ENCODE measurements at regions not wholly inside any gene's neighbourhood (a gene's known extent, or its start where the extent isn't known, plus 50 kb on each side); places are given as distances from the start of the nearest gene placed in this dataset.

- Mint-ChIP-seq H3K27me3 (ENCODE audit: insufficient read depth, unreplicated experiment) (no peaks in the 10 kb centered on the region), H3K27ac (ENCODE audit: low read depth, unreplicated experiment) (no peak overlapping the region), H3K4me3 (ENCODE audit: unreplicated experiment) (no peak overlapping the region), H3K9me3 (ENCODE audit: unreplicated experiment) (peaks cover 35% of the 10 kb centered on the region), H3K4me1 (ENCODE audit: insufficient read depth, unreplicated experiment) (no peaks in the 10 kb centered on the region), H3K36me3 (ENCODE audit: insufficient read depth, unreplicated experiment) (no peaks in the 10 kb centered on the region)
- TF ChIP-seq, protein P1, sequence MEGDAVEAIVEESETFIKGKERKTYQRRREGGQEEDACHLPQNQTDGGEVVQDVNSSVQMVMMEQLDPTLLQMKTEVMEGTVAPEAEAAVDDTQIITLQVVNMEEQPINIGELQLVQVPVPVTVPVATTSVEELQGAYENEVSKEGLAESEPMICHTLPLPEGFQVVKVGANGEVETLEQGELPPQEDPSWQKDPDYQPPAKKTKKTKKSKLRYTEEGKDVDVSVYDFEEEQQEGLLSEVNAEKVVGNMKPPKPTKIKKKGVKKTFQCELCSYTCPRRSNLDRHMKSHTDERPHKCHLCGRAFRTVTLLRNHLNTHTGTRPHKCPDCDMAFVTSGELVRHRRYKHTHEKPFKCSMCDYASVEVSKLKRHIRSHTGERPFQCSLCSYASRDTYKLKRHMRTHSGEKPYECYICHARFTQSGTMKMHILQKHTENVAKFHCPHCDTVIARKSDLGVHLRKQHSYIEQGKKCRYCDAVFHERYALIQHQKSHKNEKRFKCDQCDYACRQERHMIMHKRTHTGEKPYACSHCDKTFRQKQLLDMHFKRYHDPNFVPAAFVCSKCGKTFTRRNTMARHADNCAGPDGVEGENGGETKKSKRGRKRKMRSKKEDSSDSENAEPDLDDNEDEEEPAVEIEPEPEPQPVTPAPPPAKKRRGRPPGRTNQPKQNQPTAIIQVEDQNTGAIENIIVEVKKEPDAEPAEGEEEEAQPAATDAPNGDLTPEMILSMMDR (IDR thresholded peaks at IDR 0.05; ENCODE audit: unreplicated experiment) = no peak
- DNase-seq (ENCODE audit: unreplicated experiment) = no peak
- POLR2A ChIA-PET = no interaction called here
- intact Hi-C loops (cut with micrococcal nuclease) = no loop called here
- BruUV-seq (replicated peaks) = no TSS peak
- CTCF ChIA-PET = no interaction called here
Observed at GRCh38 chr12:127944211-127944899, 322.6 kb upstream of the TMEM132C start.

DNA sequence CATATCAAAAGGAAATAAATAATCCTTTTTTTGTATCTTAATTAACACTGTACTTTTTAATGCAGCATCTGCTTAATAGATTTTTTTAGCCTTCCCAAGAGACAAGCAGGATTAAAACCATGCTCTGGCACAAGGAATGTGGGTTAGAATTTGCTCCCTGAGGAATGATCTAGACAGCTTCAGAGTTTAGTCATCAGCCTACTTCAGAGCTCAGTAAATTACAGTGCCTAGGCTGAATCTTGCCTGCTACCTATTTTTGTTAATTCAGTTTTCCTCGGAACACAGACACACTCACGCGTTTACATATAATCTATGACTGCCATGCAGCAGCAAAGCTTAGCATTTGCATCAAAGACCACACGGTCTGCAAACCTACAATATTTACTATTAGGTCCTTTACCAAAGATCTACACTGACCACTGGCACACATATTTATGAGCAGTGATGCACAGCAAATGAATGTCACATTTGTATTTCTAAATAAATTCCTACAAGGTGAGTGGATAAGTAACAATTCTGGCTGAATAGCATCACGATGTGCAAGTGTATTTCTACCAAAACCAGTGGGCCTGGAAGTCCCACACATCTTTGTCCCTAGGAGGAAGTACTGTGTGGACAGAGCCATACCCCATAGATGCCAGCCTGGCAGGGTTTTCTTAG lies 309.8 kb upstream of the TMEM132C start:
- Mint-ChIP-seq H3K27ac (ENCODE audit: low read depth, unreplicated experiment) (no peak overlapping the region), H3K27me3 (ENCODE audit: insufficient read depth, unreplicated experiment) (no peaks in the 10 kb centered on the region), H3K4me3 (ENCODE audit: unreplicated experiment) (no peak overlapping the region), H3K9me3 (ENCODE audit: unreplicated experiment) (peaks cover 35% of the 10 kb centered on the region), H3K36me3 (ENCODE audit: insufficient read depth, unreplicated experiment) (no peaks in the 10 kb centered on the region), H3K4me1 (ENCODE audit: insufficient read depth, unreplicated experiment) (no peaks in the 10 kb centered on the region)
- DNase-seq (ENCODE audit: unreplicated experiment) = no peak
- intact Hi-C loops (cut with micrococcal nuclease) = no loop called here
- ChIA-PET POLR2A (no interaction called here), CTCF (no interaction called here)
- no TSS peak for BruUV-seq (replicated peaks)
- TF ChIP-seq, protein P1 (IDR thresholded peaks at IDR 0.05; ENCODE audit: unreplicated experiment) = no peak

GRCh38 chr12:127962303-127962702 lies 304.7 kb upstream of the TMEM132C start:
- no peaks in the 10 kb centered on the region for H3K36me3 Mint-ChIP-seq (ENCODE audit: insufficient read depth, unreplicated experiment)
- CTCF ChIA-PET = no interaction called here
- intact Hi-C loops (cut with micrococcal nuclease) = no loop called here
- POLR2A ChIA-PET = no interaction called here
- peaks cover 41% of the 10 kb centered on the region for H3K9me3 Mint-ChIP-seq (ENCODE audit: unreplicated experiment)
- H3K4me3 Mint-ChIP-seq (ENCODE audit: unreplicated experiment) = no peak overlapping the region
- no peak overlapping the region for H3K27ac Mint-ChIP-seq (ENCODE audit: low read depth, unreplicated experiment)
- H3K4me1 Mint-ChIP-seq (ENCODE audit: insufficient read depth, unreplicated experiment) = no peaks in the 10 kb centered on the region
- TF ChIP-seq, protein P1 (IDR thresholded peaks at IDR 0.05; ENCODE audit: unreplicated experiment) = no peak
- DNase-seq (ENCODE audit: unreplicated experiment) = no peak
- BruUV-seq (replicated peaks) = no TSS peak
- H3K27me3 Mint-ChIP-seq (ENCODE audit: insufficient read depth, unreplicated experiment) = no peaks in the 10 kb centered on the region

GRCh38 chr12:127963933-127964332 lies 303.0 kb upstream of the TMEM132C start:
- BruUV-seq (replicated peaks) = no TSS peak
- TF ChIP-seq, protein P1 (IDR thresholded peaks at IDR 0.05; ENCODE audit: unreplicated experiment) = no peak
- Mint-ChIP-seq H3K27me3 (ENCODE audit: insufficient read depth, unreplicated experiment) (no peaks in the 10 kb centered on the region), H3K27ac (ENCODE audit: low read depth, unreplicated experiment) (no peak overlapping the region), H3K9me3 (ENCODE audit: unreplicated experiment) (peaks cover 45% of the 10 kb centered on the region), H3K4me1 (ENCODE audit: insufficient read depth, unreplicated experiment) (no peaks in the 10 kb centered on the region), H3K36me3 (ENCODE audit: insufficient read depth, unreplicated experiment) (peaks cover 5% of the 10 kb centered on the region), H3K4me3 (ENCODE audit: unreplicated experiment) (no peak overlapping the region)
- ChIA-PET POLR2A (no interaction called here), CTCF (interaction anchor here (0.7 kb wide), 1 partner anchor 484 kb away, joined by 5 read pairs; no protein-coding TSS in a partner anchor)
- no peak for DNase-seq (ENCODE audit: unreplicated experiment)
- intact Hi-C loops (cut with micrococcal nuclease) = no loop called here
